Lower lobe of right lung (tissue), 2 donors: ENCODE measurements at regions not wholly inside any gene's neighbourhood (a gene's known extent, or its start where the extent isn't known, plus 50 kb on each side); places are given as distances from the start of the nearest gene placed in this dataset.
A peak's percentile ranks its signal among the peaks of the same experiment; 100 is the strongest.

ENCODE experiments used
- ATAC-seq, 2 donors: fragments of 200-7000 bp; cut with Tn5 transposase; one replicate each; pipeline ENCODE4 v1.9.1; 2020 to 2022; ENCODE audit warnings: mild to moderate bottlenecking in 2 of 2, moderate library complexity in 2 of 2
- DNase-seq: peaks from one replicate; pipeline ENCODE4 v3.0.0-alpha.2; 2020
- H3K27ac ChIP-seq: fragments of 200-600 bp; one replicate; pipeline ENCODE4 v1.8.0; 2022
- H3K27me3 ChIP-seq: fragments of 200-600 bp; one replicate; pipeline ENCODE4 v1.8.0; 2022; ENCODE audit warnings: low read depth
- H3K36me3 ChIP-seq: fragments of 200-600 bp; one replicate; pipeline ENCODE4 v1.8.0; 2022; ENCODE audit warnings: mild to moderate bottlenecking
- H3K4me1 ChIP-seq: fragments of 200-600 bp; one replicate; pipeline ENCODE4 v1.8.0; 2022
- H3K4me3 ChIP-seq: fragments of 200-600 bp; one replicate; pipeline ENCODE4 v1.8.0; 2022; ENCODE audit warnings: mild to moderate bottlenecking
- H3K9me3 ChIP-seq: fragments of 200-600 bp; one replicate; pipeline ENCODE4 v1.8.0; 2022
- intact Hi-C: fragments of 100-400 bp; cut with DNase I; formaldehyde crosslinking; loops from one replicate; pipeline ENCODE4 v1.11.0; 2022
- TF ChIP-seq, protein P1 (sequence below): fragments of 200-600 bp; IDR thresholded peaks from one replicate; pipeline ENCODE4 v1.8.0; 2022; ENCODE audit warnings: antibody characterized with exemption, mild to moderate bottlenecking
- donor health status: DM: no; HTN: yes; CAD: no; lungs with severe emphysema.

DNA sequence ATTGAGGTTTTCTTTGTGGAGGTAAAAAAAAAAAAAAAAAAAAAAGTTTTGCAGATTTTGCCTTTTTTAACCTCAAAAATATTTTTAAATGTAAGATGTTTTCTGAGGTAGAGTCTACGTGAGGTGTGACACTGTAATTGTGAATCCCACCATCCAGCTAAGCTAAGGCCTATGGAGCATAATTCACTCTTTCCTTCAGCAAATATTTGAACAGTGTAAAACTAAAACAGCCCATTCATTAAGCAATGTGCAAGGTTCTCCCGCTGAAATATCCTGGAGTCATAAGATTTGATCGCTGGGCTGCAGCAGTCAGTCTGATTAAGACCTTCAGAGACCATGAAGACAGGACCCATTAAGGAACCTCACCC is 105.1 kb downstream of the HNRNPLL start:
- Histone ChIP-seq H3K4me1 (no peaks in the 10 kb centered on the region), H3K27me3 (no peaks in the 10 kb centered on the region), H3K36me3 (no peaks in the 10 kb centered on the region), H3K9me3 (peaks cover 3% of the 10 kb centered on the region), H3K27ac (no peak overlapping the region), H3K4me3 (no peak overlapping the region)
- no peak for DNase-seq
- TF ChIP-seq, protein P1, sequence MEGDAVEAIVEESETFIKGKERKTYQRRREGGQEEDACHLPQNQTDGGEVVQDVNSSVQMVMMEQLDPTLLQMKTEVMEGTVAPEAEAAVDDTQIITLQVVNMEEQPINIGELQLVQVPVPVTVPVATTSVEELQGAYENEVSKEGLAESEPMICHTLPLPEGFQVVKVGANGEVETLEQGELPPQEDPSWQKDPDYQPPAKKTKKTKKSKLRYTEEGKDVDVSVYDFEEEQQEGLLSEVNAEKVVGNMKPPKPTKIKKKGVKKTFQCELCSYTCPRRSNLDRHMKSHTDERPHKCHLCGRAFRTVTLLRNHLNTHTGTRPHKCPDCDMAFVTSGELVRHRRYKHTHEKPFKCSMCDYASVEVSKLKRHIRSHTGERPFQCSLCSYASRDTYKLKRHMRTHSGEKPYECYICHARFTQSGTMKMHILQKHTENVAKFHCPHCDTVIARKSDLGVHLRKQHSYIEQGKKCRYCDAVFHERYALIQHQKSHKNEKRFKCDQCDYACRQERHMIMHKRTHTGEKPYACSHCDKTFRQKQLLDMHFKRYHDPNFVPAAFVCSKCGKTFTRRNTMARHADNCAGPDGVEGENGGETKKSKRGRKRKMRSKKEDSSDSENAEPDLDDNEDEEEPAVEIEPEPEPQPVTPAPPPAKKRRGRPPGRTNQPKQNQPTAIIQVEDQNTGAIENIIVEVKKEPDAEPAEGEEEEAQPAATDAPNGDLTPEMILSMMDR = no peak
- no peak for ATAC-seq
- intact Hi-C loops = no loop called here

DNA sequence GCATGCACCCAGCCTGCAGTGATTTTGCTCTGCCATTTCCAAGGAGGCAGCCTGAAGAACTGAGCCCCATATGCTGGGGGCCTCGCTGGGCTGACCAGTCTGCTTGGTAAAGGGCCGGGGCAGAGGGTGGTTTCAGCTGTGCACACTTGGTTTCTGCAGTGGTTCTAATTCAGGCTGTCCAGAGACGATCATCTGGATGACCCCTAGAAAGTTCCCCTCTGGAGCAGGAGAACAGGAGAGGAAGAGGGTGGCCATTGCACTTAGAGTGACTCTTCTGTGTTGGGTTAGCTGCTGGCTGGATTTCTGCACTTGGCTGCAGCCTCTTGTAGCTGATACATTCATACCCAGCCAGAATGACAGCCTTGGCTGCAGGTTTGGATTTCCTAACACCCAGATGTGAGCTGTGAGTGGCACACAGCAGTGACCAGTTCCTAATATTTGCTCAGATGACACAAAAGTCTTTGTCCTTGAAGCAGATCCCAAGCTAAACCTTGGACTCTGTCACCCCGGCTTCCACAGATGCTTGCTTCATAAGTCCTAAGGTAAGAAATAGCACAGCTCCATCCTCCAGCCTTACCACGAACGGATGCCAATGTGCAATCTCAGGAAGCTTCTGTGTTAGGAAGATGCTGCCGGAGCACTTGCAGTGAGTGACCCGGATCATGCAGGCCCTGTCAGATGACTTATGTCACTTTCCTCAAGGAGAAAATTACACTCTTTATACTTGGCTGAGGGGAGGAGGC is 105.6 kb downstream of the HNRNPLL start:
- intact Hi-C loops = no loop called here
- no peak overlapping the region for H3K27ac ChIP-seq

DNA sequence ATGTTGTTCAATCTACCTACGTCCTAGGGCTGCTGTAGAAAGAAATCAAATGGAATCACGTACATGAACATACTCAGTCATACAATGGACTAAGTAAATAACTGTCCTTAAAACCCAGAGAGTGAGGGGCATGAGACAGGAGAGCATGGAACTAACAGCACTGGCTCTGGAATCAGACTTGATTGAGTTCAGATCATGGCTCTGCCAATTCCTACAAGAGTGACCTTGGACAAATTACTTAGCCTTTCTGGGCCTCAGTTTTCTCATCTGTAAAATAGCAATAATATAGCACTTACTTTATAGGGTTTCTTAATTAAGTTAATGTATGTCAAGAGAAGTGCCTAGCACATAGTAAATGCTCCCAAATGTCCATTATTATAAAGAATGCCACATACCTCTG is 106.8 kb downstream of the HNRNPLL start:
- Histone ChIP-seq H3K36me3 (no peaks in the 10 kb centered on the region), H3K4me1 (no peaks in the 10 kb centered on the region), H3K27me3 (no peaks in the 10 kb centered on the region), H3K27ac (no peak overlapping the region), H3K9me3 (no peaks in the 10 kb centered on the region), H3K4me3 (no peak overlapping the region)
- intact Hi-C loops = no loop called here
- DNase-seq = no peak
- ATAC-seq = no peak
- TF ChIP-seq, protein P1 = no peak

More for the DNA sequence above, 105.6 kb downstream of the HNRNPLL start:
- Histone ChIP-seq H3K9me3 (peaks cover 3% of the 10 kb centered on the region), H3K27me3 (no peaks in the 10 kb centered on the region), H3K36me3 (no peaks in the 10 kb centered on the region), H3K4me3 (no peak overlapping the region), H3K4me1 (no peaks in the 10 kb centered on the region)
- no peak for DNase-seq
- ATAC-seq = peak in 1 of 2 donors; percentile 11
- TF ChIP-seq, protein P1 = no peak

DNA sequence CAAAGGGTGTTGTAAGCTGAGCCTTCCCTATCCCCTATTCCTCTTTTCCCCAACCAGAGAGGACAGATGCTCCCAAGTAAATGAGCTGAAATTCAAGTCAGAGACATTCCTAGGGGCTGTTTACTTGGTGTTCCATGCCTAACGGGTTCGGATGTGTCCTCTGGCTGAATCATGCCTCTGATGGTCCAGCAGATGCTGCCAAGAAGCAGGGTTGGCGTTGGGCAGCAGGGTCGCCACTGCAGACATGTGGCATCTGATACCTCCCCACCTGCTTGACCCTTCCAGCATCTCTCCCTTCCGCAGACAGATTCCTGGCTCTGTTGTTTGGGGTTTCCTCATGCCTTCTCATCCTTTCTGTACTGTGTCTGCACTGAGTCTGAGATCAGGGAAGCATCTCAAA is 108.3 kb downstream of the HNRNPLL start:
- no peaks in the 10 kb centered on the region for H3K36me3 ChIP-seq
- intact Hi-C loops = no loop called here

DNA sequence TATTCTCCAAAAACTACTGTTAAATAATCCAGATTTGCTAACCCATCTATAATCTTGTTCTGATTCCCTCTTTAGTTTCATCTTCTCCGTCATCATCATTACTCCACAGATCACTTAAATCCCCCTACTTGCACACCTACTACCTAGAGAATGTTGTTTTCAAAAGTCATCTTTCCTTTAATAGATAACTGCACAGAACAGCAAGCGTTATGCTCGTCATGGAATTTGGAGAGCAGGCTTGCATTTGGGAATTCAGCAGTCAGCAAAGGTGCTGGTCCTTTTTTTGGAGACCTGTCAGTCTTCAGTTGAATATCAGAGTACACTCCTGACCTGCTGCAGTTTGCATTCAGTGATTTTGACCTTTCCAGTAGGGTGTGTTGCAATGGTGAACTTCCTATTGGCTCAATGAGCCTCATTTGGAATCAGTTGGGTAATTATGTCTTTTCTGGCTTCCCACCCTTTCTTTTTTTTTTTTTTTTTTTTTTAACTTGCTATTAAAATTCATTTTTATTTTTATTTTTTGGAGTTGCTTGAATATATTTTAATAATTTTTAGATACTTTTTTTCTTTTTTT is 110.6 kb downstream of the HNRNPLL start:
- Histone ChIP-seq H3K4me3 (no peak overlapping the region), H3K4me1 (no peaks in the 10 kb centered on the region), H3K36me3 (no peaks in the 10 kb centered on the region), H3K9me3 (no peaks in the 10 kb centered on the region), H3K27ac (no peak overlapping the region), H3K27me3 (no peaks in the 10 kb centered on the region)
- TF ChIP-seq, protein P1 = no peak
- intact Hi-C loops = no loop called here
- ATAC-seq (no peak), DNase-seq (no peak)

More for the DNA sequence above, 108.3 kb downstream of the HNRNPLL start:
- ATAC-seq (no peak), DNase-seq (no peak)
- Histone ChIP-seq H3K4me3 (no peak overlapping the region), H3K9me3 (no peaks in the 10 kb centered on the region), H3K27me3 (no peaks in the 10 kb centered on the region), H3K4me1 (no peaks in the 10 kb centered on the region), H3K27ac (no peak overlapping the region)
- TF ChIP-seq, protein P1 = no peak
